ENCODE measurements at regions not wholly inside any gene's neighbourhood (a gene's known extent, or its start where the extent isn't known, plus 50 kb on each side); places are given as distances from the start of the nearest gene placed in this dataset.

DNA sequence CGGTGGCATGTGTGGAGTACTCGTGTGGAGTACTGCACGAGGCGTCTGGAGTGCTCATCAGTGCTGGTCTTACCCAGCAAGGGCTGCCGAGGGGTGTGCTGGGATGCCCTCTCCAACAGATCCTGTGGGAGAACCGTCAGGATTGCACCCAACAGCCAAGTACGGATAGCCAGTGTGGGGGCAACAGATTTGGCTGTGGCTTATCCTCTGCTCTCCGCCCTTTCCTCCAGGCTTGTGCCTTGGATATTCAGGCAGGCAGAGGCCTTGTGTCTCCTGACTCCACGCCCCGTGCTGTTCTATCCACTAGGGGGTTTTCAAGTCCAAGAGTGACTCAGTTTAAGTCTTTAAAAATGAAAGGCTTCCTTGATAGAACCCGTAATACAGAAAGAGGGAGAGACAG is 321.0 kb upstream of the HS6ST1 start:
- TF ChIP-seq, protein P1, sequence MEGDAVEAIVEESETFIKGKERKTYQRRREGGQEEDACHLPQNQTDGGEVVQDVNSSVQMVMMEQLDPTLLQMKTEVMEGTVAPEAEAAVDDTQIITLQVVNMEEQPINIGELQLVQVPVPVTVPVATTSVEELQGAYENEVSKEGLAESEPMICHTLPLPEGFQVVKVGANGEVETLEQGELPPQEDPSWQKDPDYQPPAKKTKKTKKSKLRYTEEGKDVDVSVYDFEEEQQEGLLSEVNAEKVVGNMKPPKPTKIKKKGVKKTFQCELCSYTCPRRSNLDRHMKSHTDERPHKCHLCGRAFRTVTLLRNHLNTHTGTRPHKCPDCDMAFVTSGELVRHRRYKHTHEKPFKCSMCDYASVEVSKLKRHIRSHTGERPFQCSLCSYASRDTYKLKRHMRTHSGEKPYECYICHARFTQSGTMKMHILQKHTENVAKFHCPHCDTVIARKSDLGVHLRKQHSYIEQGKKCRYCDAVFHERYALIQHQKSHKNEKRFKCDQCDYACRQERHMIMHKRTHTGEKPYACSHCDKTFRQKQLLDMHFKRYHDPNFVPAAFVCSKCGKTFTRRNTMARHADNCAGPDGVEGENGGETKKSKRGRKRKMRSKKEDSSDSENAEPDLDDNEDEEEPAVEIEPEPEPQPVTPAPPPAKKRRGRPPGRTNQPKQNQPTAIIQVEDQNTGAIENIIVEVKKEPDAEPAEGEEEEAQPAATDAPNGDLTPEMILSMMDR (IDR thresholded peaks at IDR 0.05), result no peak
- no peak for TF ChIP-seq POLR2A (IDR thresholded peaks at IDR 0.05)
- TF ChIP-seq EP300 (IDR thresholded peaks at IDR 0.05), result no peak

Measured in ovary (tissue), 3 donors.